ENCODE measurements at regions not wholly inside any gene's neighbourhood (a gene's known extent, or its start where the extent isn't known, plus 50 kb on each side); places are given as distances from the start of the nearest gene placed in this dataset.

DNA sequence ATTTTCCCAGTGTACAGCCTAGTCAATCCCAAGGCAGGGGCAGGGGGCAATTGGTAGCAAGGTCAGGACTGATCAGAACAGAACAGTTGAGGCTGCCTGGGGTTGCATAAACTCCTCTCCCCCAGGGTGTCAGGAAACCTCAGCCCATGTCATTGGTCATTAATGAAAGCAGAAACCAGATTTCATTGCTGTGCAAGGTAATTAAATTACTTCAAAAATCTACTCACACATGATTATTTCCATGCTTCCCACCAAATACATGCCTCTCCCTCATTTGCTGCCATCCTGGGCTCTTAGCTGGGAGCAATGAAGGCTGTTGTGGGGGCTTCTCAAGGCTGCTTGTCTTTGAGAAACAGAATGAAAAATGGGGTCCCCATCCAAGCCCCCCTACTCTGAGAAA, 124.2 kb downstream of the PHETA1 start:
- no peak for TF ChIP-seq FOXM1 (IDR thresholded peaks at IDR 0.05; ENCODE audit: borderline replicate concordance, low read depth)
- no peak for TF ChIP-seq YY1 (IDR thresholded peaks at IDR 0.05; ENCODE audit: low read depth)
- TF ChIP-seq, protein P1, sequence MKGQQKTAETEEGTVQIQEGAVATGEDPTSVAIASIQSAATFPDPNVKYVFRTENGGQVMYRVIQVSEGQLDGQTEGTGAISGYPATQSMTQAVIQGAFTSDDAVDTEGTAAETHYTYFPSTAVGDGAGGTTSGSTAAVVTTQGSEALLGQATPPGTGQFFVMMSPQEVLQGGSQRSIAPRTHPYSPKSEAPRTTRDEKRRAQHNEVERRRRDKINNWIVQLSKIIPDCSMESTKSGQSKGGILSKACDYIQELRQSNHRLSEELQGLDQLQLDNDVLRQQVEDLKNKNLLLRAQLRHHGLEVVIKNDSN (IDR thresholded peaks at IDR 0.05), result no peak
- TF ChIP-seq, protein P2, sequence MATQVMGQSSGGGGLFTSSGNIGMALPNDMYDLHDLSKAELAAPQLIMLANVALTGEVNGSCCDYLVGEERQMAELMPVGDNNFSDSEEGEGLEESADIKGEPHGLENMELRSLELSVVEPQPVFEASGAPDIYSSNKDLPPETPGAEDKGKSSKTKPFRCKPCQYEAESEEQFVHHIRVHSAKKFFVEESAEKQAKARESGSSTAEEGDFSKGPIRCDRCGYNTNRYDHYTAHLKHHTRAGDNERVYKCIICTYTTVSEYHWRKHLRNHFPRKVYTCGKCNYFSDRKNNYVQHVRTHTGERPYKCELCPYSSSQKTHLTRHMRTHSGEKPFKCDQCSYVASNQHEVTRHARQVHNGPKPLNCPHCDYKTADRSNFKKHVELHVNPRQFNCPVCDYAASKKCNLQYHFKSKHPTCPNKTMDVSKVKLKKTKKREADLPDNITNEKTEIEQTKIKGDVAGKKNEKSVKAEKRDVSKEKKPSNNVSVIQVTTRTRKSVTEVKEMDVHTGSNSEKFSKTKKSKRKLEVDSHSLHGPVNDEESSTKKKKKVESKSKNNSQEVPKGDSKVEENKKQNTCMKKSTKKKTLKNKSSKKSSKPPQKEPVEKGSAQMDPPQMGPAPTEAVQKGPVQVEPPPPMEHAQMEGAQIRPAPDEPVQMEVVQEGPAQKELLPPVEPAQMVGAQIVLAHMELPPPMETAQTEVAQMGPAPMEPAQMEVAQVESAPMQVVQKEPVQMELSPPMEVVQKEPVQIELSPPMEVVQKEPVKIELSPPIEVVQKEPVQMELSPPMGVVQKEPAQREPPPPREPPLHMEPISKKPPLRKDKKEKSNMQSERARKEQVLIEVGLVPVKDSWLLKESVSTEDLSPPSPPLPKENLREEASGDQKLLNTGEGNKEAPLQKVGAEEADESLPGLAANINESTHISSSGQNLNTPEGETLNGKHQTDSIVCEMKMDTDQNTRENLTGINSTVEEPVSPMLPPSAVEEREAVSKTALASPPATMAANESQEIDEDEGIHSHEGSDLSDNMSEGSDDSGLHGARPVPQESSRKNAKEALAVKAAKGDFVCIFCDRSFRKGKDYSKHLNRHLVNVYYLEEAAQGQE (IDR thresholded peaks at IDR 0.05; ENCODE audit: low read depth), result no peak
- no peak for TF ChIP-seq NFIC (IDR thresholded peaks at IDR 0.05)
- TF ChIP-seq TAF1 (IDR thresholded peaks at IDR 0.05; ENCODE audit: low read depth), result no peak
- no peak for TF ChIP-seq TEAD4 (IDR thresholded peaks at IDR 0.05)
- TF ChIP-seq RAD21 (IDR thresholded peaks at IDR 0.05; ENCODE audit: low read depth), result no peak
- TF ChIP-seq, protein P3, sequence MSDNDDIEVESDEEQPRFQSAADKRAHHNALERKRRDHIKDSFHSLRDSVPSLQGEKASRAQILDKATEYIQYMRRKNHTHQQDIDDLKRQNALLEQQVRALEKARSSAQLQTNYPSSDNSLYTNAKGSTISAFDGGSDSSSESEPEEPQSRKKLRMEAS (IDR thresholded peaks at IDR 0.05), result no peak
- no peak for TF ChIP-seq TCF12 (IDR thresholded peaks at IDR 0.05; ENCODE audit: low read depth)
- TF ChIP-seq EGR1 (IDR thresholded peaks at IDR 0.05), result no peak

All from Ishikawa (cell line).